ENCODE measurements at regions not wholly inside any gene's neighbourhood (a gene's known extent, or its start where the extent isn't known, plus 50 kb on each side); places are given as distances from the start of the nearest gene placed in this dataset.

DNA sequence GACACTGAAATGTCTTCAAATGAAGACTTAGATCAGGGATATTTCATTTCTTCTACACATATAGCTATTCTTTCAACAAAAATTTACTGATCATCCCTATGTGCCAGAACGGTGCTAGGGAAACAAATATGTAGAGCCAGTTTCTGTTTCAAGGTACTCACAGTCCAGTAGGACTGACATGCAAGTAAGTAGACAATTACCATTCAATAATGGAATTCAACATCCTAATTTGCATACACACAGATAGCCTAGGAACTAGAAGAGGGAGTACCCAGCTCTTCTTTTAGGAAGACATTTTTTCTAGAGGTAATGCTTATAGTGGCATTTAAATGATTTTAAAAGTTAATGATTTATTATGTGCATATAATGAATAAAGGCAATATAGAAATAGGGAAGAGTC is 388.8 kb downstream of the ZSWIM6 start:
- H3K36me3 Mint-ChIP-seq (ENCODE audit: low read depth), result no peaks in the 10 kb centered on the region

DNA sequence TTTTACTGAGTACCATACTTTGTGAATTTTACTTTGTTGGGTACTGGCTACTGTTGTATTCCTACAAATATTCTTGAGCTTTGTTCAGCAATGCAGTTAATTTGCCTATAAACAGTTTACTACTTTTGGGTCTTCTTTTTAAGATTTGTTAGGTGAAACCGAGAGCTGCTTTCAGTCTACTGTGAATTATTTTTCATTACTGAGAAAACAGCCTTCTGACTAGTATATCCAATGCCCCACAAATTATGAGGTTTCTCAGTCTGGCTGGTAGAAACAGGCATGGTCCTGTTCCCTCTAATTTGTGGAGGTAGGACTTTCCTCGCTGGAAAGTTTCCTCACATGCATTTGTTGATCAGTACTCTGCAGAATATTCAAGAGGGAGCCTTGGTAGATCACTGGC is 392.0 kb downstream of the ZSWIM6 start:
- Mint-ChIP-seq H3K27ac (no peak overlapping the region), H3K27me3 (ENCODE audit: low read depth) (peaks cover 5% of the 10 kb centered on the region), H3K4me1 (ENCODE audit: low read depth) (no peaks in the 10 kb centered on the region), H3K9me3 (peaks cover 11% of the 10 kb centered on the region), H3K36me3 (ENCODE audit: low read depth) (no peaks in the 10 kb centered on the region), H3K4me3 (no peak overlapping the region)
- CTCF ChIA-PET, result no interaction called here
- DNase-seq, result no peak
- intact Hi-C loops (cut with micrococcal nuclease), result no loop called here

More for the DNA sequence above, 388.8 kb downstream of the ZSWIM6 start:
- H3K9me3 Mint-ChIP-seq, result peaks cover 11% of the 10 kb centered on the region
- H3K4me1 Mint-ChIP-seq (ENCODE audit: low read depth), result no peaks in the 10 kb centered on the region
- DNase-seq, result no peak
- intact Hi-C loops (cut with micrococcal nuclease), result no loop called here
- H3K27me3 Mint-ChIP-seq (ENCODE audit: low read depth), result peaks cover 4% of the 10 kb centered on the region
- CTCF ChIA-PET, result no interaction called here
- no peak overlapping the region for H3K27ac Mint-ChIP-seq
- H3K4me3 Mint-ChIP-seq, result no peak overlapping the region

DNA sequence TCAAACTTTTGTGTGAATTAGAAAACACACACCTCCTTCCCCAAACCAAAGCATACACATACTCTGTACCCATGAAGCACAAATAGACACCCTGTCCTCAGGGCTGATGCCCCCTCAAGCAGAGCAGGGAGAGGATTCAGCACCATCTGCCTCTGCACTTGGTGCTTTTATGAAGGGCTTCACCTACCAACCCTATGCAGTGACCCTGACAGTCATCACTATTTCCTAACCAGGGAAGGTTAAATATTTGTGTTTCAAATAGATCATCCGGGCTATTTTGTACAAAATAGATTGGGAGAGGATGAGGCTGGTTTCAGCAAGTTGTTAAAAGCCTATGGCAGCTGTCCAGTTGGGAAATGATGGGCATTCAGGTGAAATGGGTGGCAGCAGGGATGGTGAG is 396.2 kb downstream of the ZSWIM6 start:
- no peaks in the 10 kb centered on the region for H3K4me1 Mint-ChIP-seq (ENCODE audit: low read depth)
- peaks cover 3% of the 10 kb centered on the region for H3K9me3 Mint-ChIP-seq
- H3K27me3 Mint-ChIP-seq (ENCODE audit: low read depth), result peaks cover 21% of the 10 kb centered on the region
- CTCF ChIA-PET, result no interaction called here
- DNase-seq, result no peak
- no peak overlapping the region for H3K27ac Mint-ChIP-seq
- H3K36me3 Mint-ChIP-seq (ENCODE audit: low read depth), result no peaks in the 10 kb centered on the region
- no peak overlapping the region for H3K4me3 Mint-ChIP-seq
- intact Hi-C loops (cut with micrococcal nuclease), result no loop called here

DNA sequence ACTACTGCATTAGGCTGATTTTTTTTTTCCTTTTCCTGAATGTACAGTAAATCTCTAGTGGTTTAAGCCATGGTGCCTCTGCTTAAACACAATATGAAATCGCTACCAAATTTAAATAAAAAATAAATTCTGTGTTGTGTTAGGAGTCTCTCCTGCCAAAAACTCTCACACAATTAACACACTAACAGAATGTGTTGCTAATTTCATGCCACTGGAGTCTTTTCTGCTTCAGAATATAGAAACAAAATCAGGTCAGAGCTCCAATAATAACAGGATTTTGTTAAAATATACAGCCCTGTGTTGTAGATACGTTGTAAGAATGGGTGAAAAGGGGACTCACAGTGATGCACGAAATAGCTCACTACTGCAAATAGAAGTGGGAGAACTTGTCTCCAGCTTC is 398.8 kb downstream of the ZSWIM6 start:
- intact Hi-C loops (cut with micrococcal nuclease), result no loop called here

DNA sequence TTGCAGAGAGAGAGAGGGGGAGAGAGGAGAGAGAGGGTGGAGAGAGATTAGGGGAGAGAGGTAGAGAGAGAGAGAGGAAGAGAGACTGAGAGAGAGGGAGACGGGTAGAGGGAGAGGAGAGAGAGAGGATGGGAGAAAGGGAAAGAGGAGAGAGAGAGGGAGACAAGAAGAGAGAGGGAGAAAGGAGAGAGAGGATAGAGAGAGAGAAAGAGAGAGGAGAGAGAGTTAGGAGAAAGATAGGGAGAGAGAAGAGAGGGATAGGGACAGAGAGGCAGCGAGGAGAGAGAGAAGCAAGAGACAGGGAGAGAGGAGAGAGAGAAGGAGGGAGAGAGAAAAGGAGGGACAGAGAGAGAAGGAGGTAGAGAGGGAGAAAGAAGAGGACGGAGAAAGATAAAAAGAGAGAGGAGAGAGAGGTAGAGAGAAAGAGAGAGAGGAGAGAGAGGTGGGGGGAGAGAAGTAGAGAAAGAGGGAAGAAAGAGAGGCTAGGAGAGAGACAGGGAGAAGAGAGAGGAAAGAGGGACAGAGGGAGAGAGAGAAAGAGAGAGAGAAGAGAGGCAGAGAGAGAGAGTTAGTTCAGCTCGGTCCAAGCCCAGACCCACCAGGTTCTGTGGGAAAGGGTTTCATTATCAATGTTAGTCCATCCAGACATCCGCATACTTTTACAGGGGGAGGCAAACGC is 399.3 kb downstream of the ZSWIM6 start:
- no peaks in the 10 kb centered on the region for H3K36me3 Mint-ChIP-seq (ENCODE audit: low read depth)
- CTCF ChIA-PET, result no interaction called here

More for the DNA sequence above, 398.8 kb downstream of the ZSWIM6 start:
- no peak for DNase-seq
- Mint-ChIP-seq H3K27me3 (ENCODE audit: low read depth) (peaks cover 22% of the 10 kb centered on the region), H3K36me3 (ENCODE audit: low read depth) (no peaks in the 10 kb centered on the region), H3K9me3 (no peaks in the 10 kb centered on the region), H3K4me1 (ENCODE audit: low read depth) (no peaks in the 10 kb centered on the region), H3K4me3 (no peak overlapping the region), H3K27ac (no peak overlapping the region)
- CTCF ChIA-PET, result no interaction called here

DNA sequence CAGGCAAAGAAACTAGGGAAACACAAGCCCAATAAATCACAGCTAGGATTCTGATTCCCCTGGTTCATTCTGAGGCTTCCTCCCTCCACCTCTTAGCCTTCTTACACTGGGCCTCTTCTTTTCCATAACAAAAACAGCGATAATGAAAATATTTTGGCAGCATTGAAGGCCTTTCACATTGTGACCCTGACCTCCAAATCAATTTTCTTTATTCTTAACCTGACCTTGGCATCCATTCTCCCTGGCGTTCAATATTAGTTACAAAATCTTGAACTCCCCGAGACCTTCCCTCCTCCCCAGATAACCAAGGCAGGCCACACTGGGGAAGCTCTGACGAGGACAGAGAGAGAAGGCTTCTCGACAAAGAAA is 399.9 kb downstream of the ZSWIM6 start:
- Mint-ChIP-seq H3K27ac (no peak overlapping the region), H3K36me3 (ENCODE audit: low read depth) (no peaks in the 10 kb centered on the region), H3K4me1 (ENCODE audit: low read depth) (no peaks in the 10 kb centered on the region), H3K4me3 (no peak overlapping the region), H3K9me3 (no peaks in the 10 kb centered on the region), H3K27me3 (ENCODE audit: low read depth) (peaks cover 20% of the 10 kb centered on the region)
- intact Hi-C loops (cut with micrococcal nuclease), result no loop called here
- CTCF ChIA-PET, result no interaction called here
- no peak for DNase-seq

More for the DNA sequence above, 399.3 kb downstream of the ZSWIM6 start:
- Mint-ChIP-seq H3K27me3 (ENCODE audit: low read depth) (peaks cover 20% of the 10 kb centered on the region), H3K27ac (no peak overlapping the region), H3K4me3 (no peak overlapping the region), H3K9me3 (no peaks in the 10 kb centered on the region), H3K4me1 (ENCODE audit: low read depth) (no peaks in the 10 kb centered on the region)
- intact Hi-C loops (cut with micrococcal nuclease), result no loop called here
- DNase-seq, result no peak

DNA sequence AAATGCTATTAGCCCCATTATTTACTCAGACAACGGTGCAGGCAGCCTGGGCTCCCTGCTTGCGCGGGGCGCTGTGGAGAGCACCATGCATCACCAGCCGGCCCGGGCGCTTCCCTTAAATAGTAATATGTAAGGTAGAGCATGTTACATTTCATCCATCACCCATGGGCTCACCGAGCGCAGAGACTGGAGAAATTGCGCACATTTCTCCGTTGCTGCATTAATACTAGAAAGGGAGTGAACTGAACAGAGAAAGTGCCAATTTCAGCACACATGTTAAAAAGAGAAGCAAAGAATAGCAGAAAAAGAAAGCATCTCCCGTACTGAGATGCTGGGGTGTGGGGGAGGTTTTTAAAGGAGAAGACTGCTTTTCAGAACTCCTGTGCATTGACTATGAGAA is 400.3 kb downstream of the ZSWIM6 start:
- CTCF ChIA-PET, result no interaction called here
- peaks cover 20% of the 10 kb centered on the region for H3K27me3 Mint-ChIP-seq (ENCODE audit: low read depth)
- H3K4me3 Mint-ChIP-seq, result no peak overlapping the region
- no peak for DNase-seq
- intact Hi-C loops (cut with micrococcal nuclease), result no loop called here
- H3K9me3 Mint-ChIP-seq, result no peaks in the 10 kb centered on the region
- H3K4me1 Mint-ChIP-seq (ENCODE audit: low read depth), result no peaks in the 10 kb centered on the region
- H3K27ac Mint-ChIP-seq, result no peak overlapping the region
- no peaks in the 10 kb centered on the region for H3K36me3 Mint-ChIP-seq (ENCODE audit: low read depth)

DNA sequence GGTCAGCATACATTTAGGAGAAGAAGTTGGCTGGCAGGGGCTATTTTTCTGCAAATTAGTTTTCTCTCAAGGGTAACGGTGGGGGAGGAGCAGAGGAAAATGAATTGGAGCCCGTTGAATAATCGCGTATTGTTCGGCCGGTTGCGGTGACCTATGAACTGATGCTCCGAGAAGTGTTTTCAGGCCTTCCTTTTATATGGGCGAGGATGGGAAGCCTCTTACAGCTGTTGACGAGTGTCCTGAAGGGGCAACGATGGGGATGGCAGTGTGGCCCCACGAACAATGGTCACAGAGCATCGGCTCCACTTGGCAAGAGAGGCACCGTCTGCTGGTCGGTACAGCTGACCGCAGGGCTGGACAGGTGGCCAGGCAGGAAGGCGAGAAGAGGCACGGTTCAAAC is 400.7 kb downstream of the ZSWIM6 start:
- intact Hi-C loops (cut with micrococcal nuclease), result no loop called here
- peaks cover 20% of the 10 kb centered on the region for H3K27me3 Mint-ChIP-seq (ENCODE audit: low read depth)

DNA sequence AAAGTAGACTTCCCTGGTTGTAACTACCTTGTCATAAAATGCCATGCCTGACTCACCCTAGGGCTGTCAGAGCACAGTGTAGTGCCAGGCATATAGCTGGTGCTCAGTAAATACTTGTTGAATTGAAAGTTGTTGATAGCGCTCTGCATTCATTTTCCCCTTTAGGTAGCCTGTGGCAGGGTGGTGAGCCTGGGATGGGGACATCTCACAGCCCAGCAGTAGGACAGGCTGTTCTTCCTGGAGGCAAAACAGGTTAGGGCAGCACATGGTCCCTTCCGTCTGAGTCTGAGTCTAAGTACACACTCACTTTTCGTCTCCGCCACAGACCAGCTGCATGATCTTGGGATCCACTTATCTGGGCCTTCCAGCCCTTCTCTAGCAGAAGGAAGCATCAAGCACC is 401.9 kb downstream of the ZSWIM6 start:
- Mint-ChIP-seq H3K4me1 (ENCODE audit: low read depth) (no peaks in the 10 kb centered on the region), H3K27ac (no peak overlapping the region), H3K9me3 (no peaks in the 10 kb centered on the region), H3K27me3 (ENCODE audit: low read depth) (peaks cover 18% of the 10 kb centered on the region), H3K36me3 (ENCODE audit: low read depth) (no peaks in the 10 kb centered on the region), H3K4me3 (no peak overlapping the region)
- intact Hi-C loops (cut with micrococcal nuclease), result no loop called here
- no peak for DNase-seq
- CTCF ChIA-PET, result no interaction called here

More for the DNA sequence above, 400.7 kb downstream of the ZSWIM6 start:
- no peak overlapping the region for H3K27ac Mint-ChIP-seq
- CTCF ChIA-PET, result no interaction called here
- H3K36me3 Mint-ChIP-seq (ENCODE audit: low read depth), result no peaks in the 10 kb centered on the region
- no peak overlapping the region for H3K4me3 Mint-ChIP-seq
- H3K4me1 Mint-ChIP-seq (ENCODE audit: low read depth), result no peaks in the 10 kb centered on the region
- no peaks in the 10 kb centered on the region for H3K9me3 Mint-ChIP-seq
- no peak for DNase-seq

DNA sequence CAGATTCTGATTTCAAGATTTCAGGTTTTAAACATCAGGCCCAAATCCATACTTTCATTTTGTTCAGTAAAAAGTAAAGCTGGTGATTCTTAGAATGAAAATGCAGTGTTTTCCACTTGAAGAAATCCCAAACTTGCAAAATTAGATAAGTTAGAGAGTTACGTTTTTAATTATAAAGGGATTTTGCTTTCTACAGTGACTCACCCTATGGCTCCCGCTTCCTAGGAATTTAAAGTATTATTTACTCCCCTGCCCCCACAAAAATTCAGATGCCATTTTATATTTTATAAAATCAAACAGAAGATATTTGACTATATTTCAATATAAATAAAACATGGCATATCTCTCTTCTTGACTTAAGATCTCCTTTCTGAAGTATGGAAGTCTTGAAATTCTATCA is 402.9 kb downstream of the ZSWIM6 start:
- Mint-ChIP-seq H3K27ac (no peak overlapping the region), H3K4me1 (ENCODE audit: low read depth) (no peaks in the 10 kb centered on the region), H3K36me3 (ENCODE audit: low read depth) (no peaks in the 10 kb centered on the region), H3K9me3 (no peaks in the 10 kb centered on the region), H3K4me3 (no peak overlapping the region), H3K27me3 (ENCODE audit: low read depth) (peaks cover 13% of the 10 kb centered on the region)
- CTCF ChIA-PET, result no interaction called here
- intact Hi-C loops (cut with micrococcal nuclease), result no loop called here
- no peak for DNase-seq

DNA sequence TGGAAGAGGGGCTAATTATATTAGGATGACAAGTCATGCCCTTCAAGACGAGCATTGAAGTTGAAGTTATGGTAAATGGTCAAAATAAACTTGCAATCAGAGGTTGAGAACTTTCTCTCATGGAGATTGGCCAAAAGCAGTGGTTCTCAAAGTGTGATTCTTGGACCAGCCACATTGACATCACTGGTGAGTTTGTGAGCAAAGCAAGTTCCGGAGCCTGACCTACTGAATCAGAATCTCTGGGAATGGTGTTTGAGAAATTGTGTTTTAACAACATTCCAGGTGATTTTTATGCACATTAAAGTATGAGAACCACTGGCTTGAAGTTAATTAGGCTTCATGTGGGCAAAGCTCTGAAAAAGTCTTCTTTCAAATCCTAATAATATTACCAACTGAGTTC is 403.5 kb downstream of the ZSWIM6 start:
- no peaks in the 10 kb centered on the region for H3K36me3 Mint-ChIP-seq (ENCODE audit: low read depth)
- intact Hi-C loops (cut with micrococcal nuclease), result no loop called here
- no peak for DNase-seq
- CTCF ChIA-PET, result no interaction called here
- H3K4me3 Mint-ChIP-seq, result no peak overlapping the region
- no peak overlapping the region for H3K27ac Mint-ChIP-seq
- peaks cover 11% of the 10 kb centered on the region for H3K27me3 Mint-ChIP-seq (ENCODE audit: low read depth)
- H3K9me3 Mint-ChIP-seq, result no peaks in the 10 kb centered on the region
- H3K4me1 Mint-ChIP-seq (ENCODE audit: low read depth), result no peaks in the 10 kb centered on the region

DNA sequence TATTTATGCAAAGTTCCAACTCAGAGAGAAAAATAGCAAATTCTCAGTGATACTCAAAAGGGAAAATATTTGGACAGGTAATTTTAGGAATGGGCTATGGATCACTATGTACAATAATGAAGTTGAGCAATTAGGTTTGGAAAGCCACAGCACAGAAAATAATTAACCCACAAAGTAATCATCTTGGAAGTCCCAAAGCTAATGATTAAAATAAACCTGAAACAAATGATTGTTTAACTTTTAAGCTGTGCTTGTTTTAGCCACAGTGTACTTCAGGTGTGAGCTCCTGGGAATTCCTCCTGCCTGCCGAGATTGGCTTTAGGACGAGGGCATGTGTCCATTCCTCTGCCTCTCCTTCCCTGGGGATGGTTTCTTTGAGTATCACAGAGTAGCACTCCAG is 403.9 kb downstream of the ZSWIM6 start:
- no peaks in the 10 kb centered on the region for H3K9me3 Mint-ChIP-seq
- intact Hi-C loops (cut with micrococcal nuclease), result no loop called here
- H3K36me3 Mint-ChIP-seq (ENCODE audit: low read depth), result no peaks in the 10 kb centered on the region
- peaks cover 11% of the 10 kb centered on the region for H3K27me3 Mint-ChIP-seq (ENCODE audit: low read depth)
- H3K4me1 Mint-ChIP-seq (ENCODE audit: low read depth), result no peaks in the 10 kb centered on the region
- H3K4me3 Mint-ChIP-seq, result no peak overlapping the region
- no peak for DNase-seq
- H3K27ac Mint-ChIP-seq, result no peak overlapping the region
- CTCF ChIA-PET, result no interaction called here

DNA sequence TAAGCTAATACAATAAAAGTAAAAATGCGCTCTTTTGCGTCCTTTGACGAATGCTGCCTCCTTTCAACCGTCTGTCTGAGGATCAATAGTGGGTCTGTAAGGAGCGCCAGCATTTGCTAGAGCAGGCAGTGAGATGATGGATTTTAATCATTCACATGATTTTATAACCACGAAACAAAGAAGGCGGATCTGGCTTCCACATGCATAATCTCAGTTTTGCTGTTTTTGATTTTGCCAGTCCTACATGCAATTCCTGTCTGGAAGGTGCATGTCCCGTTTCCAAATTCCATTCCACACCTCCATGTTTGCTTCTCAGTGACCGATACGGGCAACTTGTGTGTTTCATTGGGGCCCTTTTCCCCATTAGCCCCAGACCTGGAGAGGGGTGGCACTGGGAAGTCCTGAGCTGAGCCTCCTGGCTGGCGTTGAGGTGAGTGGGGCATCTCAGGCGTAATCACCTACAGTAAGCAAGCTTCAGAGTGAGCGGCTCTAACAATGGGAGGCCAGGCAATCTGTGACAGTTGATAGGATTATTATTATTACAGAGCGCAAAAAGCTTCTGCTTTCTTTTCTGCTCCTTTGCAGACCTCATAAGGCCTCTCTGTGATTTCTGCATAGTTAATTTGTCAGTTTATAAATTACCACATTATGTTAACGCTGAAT is 405.4 kb downstream of the ZSWIM6 start:
- CTCF ChIA-PET, result no interaction called here
- H3K4me1 Mint-ChIP-seq (ENCODE audit: low read depth), result no peaks in the 10 kb centered on the region
- H3K4me3 Mint-ChIP-seq, result no peak overlapping the region

More for the DNA sequence above, 405.4 kb downstream of the ZSWIM6 start:
- intact Hi-C loops (cut with micrococcal nuclease), result no loop called here
- Mint-ChIP-seq H3K27ac (no peak overlapping the region), H3K27me3 (ENCODE audit: low read depth) (peaks cover 9% of the 10 kb centered on the region), H3K36me3 (ENCODE audit: low read depth) (no peaks in the 10 kb centered on the region), H3K9me3 (no peaks in the 10 kb centered on the region)
- no peak for DNase-seq

Measured in activated naive CD4-positive, alpha-beta T cell treated with anti-CD3 and anti-CD28 coated beads for 36 hours (primary cell).